ENCODE measurements at regions not wholly inside any gene's neighbourhood (a gene's known extent, or its start where the extent isn't known, plus 50 kb on each side); places are given as distances from the start of the nearest gene placed in this dataset.

- TF ChIP-seq CTCF (IDR thresholded peaks at IDR 0.05; ENCODE audit: low read depth, low read length, poor library complexity, severe bottlenecking) (no peak), EZH2phosphoT487 (IDR thresholded peaks at IDR 0.05; ENCODE audit: borderline replicate concordance, low read length) (no peak)
Observed at GRCh38 chr2:106954304-106954703, 68.3 kb upstream of the ST6GAL2 start.
